Skeletal muscle tissue (tissue), 3 donors: ENCODE measurements at regions not wholly inside any gene's neighbourhood (a gene's known extent, or its start where the extent isn't known, plus 50 kb on each side); places are given as distances from the start of the nearest gene placed in this dataset.

Experiments
- H3K27ac ChIP-seq: one replicate; pipeline ENCODE4 v1.7.0; 2013; ENCODE audit warnings: mild to moderate bottlenecking, low read depth, low read length, inconsistent platforms
- H3K27me3 ChIP-seq, 3 donors: one replicate each; pipeline ENCODE4 v1.7.0; 2013; ENCODE audit warnings: low read length in 3 of 3; ENCODE audit not compliant: control insufficient read depth in 3 of 3, insufficient read depth in 3 of 3
- H3K36me3 ChIP-seq, 3 donors: one replicate each; pipeline ENCODE4 v1.7.0; 2013; ENCODE audit warnings: low read length in 3 of 3; ENCODE audit not compliant: control insufficient read depth in 3 of 3, insufficient read depth in 3 of 3
- H3K4me1 ChIP-seq, 3 donors: one replicate each; pipeline ENCODE4 v1.7.0; 2013; ENCODE audit warnings: low read length in 3 of 3, mild to moderate bottlenecking in 3 of 3; ENCODE audit not compliant: control insufficient read depth in 3 of 3, insufficient read depth in 3 of 3
- H3K4me3 ChIP-seq, 3 donors: one replicate each; pipeline ENCODE4 v1.7.0; 2013; ENCODE audit warnings: low read length in 3 of 3
- H3K9ac ChIP-seq, 3 donors: one replicate each; pipeline ENCODE4 v1.7.0; 2013; ENCODE audit warnings: low read length in 3 of 3, mild to moderate bottlenecking in 3 of 3, moderate library complexity in 2 of 3, low read depth in 1 of 3
- H3K9me3 ChIP-seq, 3 donors: one replicate each; pipeline ENCODE4 v1.7.0; 2013; ENCODE audit warnings: low read length in 3 of 3; ENCODE audit not compliant: control insufficient read depth in 3 of 3
- donor health status: Osteomylitis.

DNA sequence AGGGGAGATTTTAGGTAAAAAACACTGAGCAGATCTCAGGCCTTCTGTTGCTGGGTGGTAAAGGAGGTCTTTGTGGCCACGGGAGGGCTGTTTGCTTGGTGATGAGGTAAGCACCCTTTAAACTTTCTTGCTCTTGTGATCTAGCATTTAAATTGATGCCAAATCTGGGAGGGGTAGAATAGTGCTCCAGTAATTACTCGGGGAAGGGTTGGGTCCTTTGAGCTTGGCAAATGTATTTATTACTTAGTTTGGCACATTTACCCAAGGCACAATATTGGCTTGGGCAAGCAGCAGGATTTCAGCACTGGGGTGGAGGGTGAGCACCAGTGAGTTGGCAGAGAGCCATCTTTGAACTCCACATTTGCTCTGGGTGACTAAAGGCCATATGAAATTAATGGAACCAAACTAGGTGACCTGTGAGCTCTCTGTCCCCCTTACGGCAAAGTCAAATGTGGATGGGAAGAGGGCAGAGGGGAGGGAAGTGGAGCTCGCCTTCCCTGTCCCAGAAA is 185.9 kb upstream of the ONECUT1 start:
- no peaks in the 10 kb centered on the region for H3K36me3 ChIP-seq
- no peak overlapping the region for H3K9ac ChIP-seq
- H3K9me3 ChIP-seq, result no peaks in the 10 kb centered on the region
- no peaks in the 10 kb centered on the region for H3K27me3 ChIP-seq
- no peak overlapping the region for H3K27ac ChIP-seq
- H3K4me3 ChIP-seq, result no peak overlapping the region
- no peaks in the 10 kb centered on the region for H3K4me1 ChIP-seq

DNA sequence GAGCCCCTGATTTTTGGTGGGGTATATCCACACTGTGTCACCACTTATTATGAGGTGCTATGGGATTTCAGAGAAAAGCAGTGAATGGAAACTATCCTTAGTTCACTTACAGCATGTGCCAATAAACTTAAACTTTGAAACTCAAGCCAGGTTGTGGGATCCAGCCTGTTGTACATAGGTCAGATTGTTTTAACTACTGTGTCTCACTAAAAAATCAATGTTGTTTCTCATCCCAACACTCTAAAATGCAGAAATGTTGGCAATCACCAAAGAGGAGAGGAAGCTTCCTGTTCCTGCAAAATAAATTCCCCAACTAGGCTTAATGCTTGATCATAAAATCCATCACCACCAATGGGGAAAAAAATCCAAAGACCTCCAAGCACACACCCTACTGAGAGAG is 173.7 kb upstream of the ONECUT1 start:
- Histone ChIP-seq H3K36me3 (no peaks in the 10 kb centered on the region), H3K4me3 (no peak overlapping the region), H3K27me3 (no peaks in the 10 kb centered on the region), H3K9ac (no peak overlapping the region), H3K9me3 (no peaks in the 10 kb centered on the region), H3K4me1 (no peaks in the 10 kb centered on the region), H3K27ac (no peak overlapping the region)

DNA sequence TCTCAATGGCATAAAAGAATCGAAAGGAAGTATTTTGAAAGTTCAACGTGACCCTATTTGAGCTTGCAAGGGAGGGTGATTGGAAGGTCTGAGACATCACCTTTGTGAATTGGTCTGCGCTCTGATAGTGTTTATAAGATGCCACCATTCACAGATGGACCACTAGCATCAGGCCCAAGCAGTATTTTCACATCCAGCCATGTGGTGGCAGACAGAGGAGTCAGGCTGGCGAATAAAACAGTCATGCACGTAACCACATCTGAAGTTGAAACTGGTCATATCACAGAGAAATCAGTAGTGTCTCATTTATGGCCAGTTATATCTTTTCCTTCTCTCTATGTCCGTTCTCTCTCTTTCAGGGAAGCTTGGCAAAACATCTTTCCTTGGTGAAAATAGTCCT is 170.1 kb upstream of the ONECUT1 start:
- H3K9me3 ChIP-seq, result no peaks in the 10 kb centered on the region
- no peaks in the 10 kb centered on the region for H3K4me1 ChIP-seq
- H3K36me3 ChIP-seq, result no peaks in the 10 kb centered on the region
- no peaks in the 10 kb centered on the region for H3K27me3 ChIP-seq
- no peak overlapping the region for H3K9ac ChIP-seq
- H3K27ac ChIP-seq, result no peak overlapping the region
- no peak overlapping the region for H3K4me3 ChIP-seq

GRCh38 chr15:52943746-52944145 is 153.6 kb upstream of the ONECUT1 start:
- Histone ChIP-seq H3K9ac (no peak overlapping the region), H3K4me3 (no peak overlapping the region), H3K9me3 (no peaks in the 10 kb centered on the region), H3K36me3 (no peaks in the 10 kb centered on the region), H3K4me1 (no peaks in the 10 kb centered on the region), H3K27me3 (no peaks in the 10 kb centered on the region), H3K27ac (no peak overlapping the region)

DNA sequence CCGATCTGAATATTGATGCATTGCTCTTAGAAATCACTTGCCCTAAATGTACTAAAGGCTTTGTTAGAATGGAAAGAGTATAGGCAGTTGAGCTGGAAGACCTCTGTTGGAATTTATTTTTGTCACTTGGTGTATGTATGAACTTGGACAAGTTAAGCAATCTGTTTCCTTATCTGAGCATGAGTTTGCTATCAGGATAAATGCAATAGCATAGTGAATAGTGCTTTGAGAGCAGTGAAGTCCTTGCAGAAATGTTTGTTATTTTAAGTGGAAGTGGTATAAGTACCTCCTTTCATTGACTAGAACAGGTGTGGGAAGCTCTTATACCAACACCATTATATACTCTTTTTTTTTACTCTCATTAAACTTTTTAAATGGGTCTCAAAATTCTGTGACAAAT is 146.4 kb upstream of the ONECUT1 start:
- Histone ChIP-seq H3K4me1 (no peaks in the 10 kb centered on the region), H3K36me3 (no peaks in the 10 kb centered on the region), H3K9ac (no peak overlapping the region), H3K4me3 (no peak overlapping the region), H3K27ac (no peak overlapping the region), H3K27me3 (no peaks in the 10 kb centered on the region), H3K9me3 (no peaks in the 10 kb centered on the region)

DNA sequence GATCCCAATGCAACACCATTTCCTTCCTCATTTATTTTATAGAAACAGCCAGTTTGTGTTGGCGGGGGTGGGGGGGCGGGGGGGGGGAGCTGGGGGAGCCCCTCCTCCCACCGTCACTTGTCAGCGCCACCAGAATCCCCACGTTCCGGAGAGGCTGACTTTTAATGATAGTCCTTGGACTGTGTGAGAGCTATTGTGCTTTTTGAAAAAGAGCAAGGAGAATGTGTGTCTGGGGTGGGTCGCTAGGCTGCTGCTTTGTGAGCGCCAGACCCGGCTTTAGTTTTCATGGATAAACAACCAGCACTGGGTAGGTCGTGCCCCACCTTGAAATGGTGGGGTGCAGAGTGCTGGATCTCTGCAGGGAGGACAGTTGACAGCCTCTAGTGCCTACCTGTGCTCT is 135.0 kb upstream of the ONECUT1 start:
- Histone ChIP-seq H3K36me3 (no peaks in the 10 kb centered on the region), H3K27ac (no peak overlapping the region), H3K27me3 (no peaks in the 10 kb centered on the region), H3K4me1 (no peaks in the 10 kb centered on the region), H3K4me3 (no peak overlapping the region), H3K9ac (no peak overlapping the region), H3K9me3 (no peaks in the 10 kb centered on the region)

DNA sequence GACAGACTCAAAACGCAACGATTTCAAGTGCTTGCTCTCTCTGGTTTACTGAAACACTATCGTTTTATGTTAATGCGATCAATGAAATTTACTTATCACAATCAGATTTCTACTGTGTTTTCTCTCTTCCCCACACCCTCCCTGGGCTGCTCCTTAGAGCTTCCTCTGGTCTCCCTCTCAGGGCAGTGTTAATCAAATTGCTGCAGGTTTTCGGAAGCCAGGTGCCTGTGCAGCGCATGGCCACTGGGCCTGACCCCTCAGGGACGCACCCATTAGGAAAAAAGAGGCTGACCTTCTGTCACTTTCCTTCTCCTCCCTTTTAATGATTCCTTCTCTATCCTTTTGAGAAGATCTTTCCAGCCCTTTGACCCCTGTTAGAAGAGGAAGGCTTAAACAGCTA is 134.5 kb upstream of the ONECUT1 start:
- no peak overlapping the region for H3K27ac ChIP-seq
- no peaks in the 10 kb centered on the region for H3K36me3 ChIP-seq
- H3K9ac ChIP-seq, result no peak overlapping the region
- no peak overlapping the region for H3K4me3 ChIP-seq
- no peaks in the 10 kb centered on the region for H3K9me3 ChIP-seq
- no peaks in the 10 kb centered on the region for H3K27me3 ChIP-seq
- no peaks in the 10 kb centered on the region for H3K4me1 ChIP-seq

DNA sequence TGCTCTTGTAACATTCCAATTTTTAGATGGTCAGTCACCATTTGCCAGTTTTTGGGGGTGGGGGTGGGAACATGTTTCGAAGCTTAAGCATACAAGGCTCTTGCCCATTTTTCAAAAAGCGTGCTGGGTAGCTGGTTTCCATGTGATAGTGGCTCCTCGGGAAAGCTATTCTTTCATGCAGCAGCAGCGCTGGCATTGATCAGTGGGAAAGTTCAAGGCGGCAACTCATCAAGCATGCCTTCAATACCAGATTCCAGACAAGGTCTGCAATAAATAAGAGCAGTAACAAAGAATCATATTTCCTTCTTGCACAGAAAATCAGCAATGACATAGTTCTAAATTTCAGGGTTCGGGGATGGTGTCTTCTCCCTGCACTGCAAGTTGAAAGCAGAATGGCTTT is 133.5 kb upstream of the ONECUT1 start:
- Histone ChIP-seq H3K36me3 (no peaks in the 10 kb centered on the region), H3K4me3 (no peak overlapping the region), H3K27ac (no peak overlapping the region), H3K27me3 (no peaks in the 10 kb centered on the region), H3K9ac (no peak overlapping the region), H3K4me1 (no peaks in the 10 kb centered on the region), H3K9me3 (no peaks in the 10 kb centered on the region)

GRCh38 chr15:52922871-52923270 is 132.7 kb upstream of the ONECUT1 start:
- Histone ChIP-seq H3K9ac (no peak overlapping the region), H3K4me3 (no peak overlapping the region), H3K36me3 (no peaks in the 10 kb centered on the region), H3K27ac (no peak overlapping the region), H3K4me1 (no peaks in the 10 kb centered on the region), H3K27me3 (no peaks in the 10 kb centered on the region), H3K9me3 (no peaks in the 10 kb centered on the region)

GRCh38 chr15:52912172-52912571 is 122.0 kb upstream of the ONECUT1 start:
- Histone ChIP-seq H3K27ac (no peak overlapping the region), H3K4me3 (no peak overlapping the region), H3K36me3 (no peaks in the 10 kb centered on the region), H3K27me3 (no peaks in the 10 kb centered on the region), H3K9ac (no peak overlapping the region), H3K9me3 (no peaks in the 10 kb centered on the region), H3K4me1 (no peaks in the 10 kb centered on the region)

DNA sequence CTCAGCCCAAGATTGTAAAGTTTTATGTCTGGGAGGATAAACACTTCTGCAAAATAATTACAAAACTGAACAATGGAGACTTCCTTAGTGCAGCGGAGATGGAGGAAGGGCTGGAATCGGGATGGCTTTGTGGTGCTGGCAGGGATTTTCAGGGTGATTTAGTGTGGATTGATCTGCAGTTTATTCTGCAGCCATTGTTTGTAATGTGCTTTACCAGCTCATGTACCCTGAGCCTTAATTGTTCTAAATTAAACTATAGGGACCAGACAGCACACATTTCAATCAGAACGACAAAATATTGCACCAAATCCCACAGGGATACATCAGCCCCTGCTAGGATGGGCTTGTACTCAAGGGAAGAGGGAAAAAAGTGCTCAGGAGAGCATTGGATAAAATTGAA is 103.2 kb upstream of the ONECUT1 start:
- Histone ChIP-seq H3K27me3 (no peaks in the 10 kb centered on the region), H3K27ac (no peak overlapping the region), H3K4me1 (no peaks in the 10 kb centered on the region), H3K9ac (no peak overlapping the region), H3K4me3 (no peak overlapping the region), H3K9me3 (no peaks in the 10 kb centered on the region), H3K36me3 (no peaks in the 10 kb centered on the region)
